ENCODE measurements at regions not wholly inside any gene's neighbourhood (a gene's known extent, or its start where the extent isn't known, plus 50 kb on each side); places are given as distances from the start of the nearest gene placed in this dataset.

- Histone ChIP-seq H3K27ac (no peak overlapping the region), H3K27me3 (no peaks in the 10 kb centered on the region), H3K4me3 (no peak overlapping the region), H3K4me1 (no peaks in the 10 kb centered on the region), H3K9me3 (no peaks in the 10 kb centered on the region), H3K36me3 (no peaks in the 10 kb centered on the region)
- intact Hi-C loops (cut with DNase I) = no loop called here
- DNase-seq (ENCODE audit: extremely low spot score in 2 of 2) = no peak
- TF ChIP-seq POLR2A (IDR thresholded peaks at IDR 0.05) (no peak), CTCF (IDR thresholded peaks at IDR 0.05) (no peak), POLR2AphosphoS5 (IDR thresholded peaks at IDR 0.05; ENCODE audit: insufficient read depth in 1 of 2, low read depth in 1 of 2) (no peak)
Measured at GRCh38 chr6:66725670-66726069, 1018.6 kb upstream of the EYS start.

- no peaks in the 10 kb centered on the region for H3K4me1 ChIP-seq
- DNase-seq (ENCODE audit: extremely low spot score in 2 of 2) = no peak
- no peak overlapping the region for H3K27ac ChIP-seq
- TF ChIP-seq CTCF (IDR thresholded peaks at IDR 0.05) (no peak), POLR2A (IDR thresholded peaks at IDR 0.05) (no peak), POLR2AphosphoS5 (IDR thresholded peaks at IDR 0.05; ENCODE audit: insufficient read depth in 1 of 2, low read depth in 1 of 2) (no peak)
- no peaks in the 10 kb centered on the region for H3K36me3 ChIP-seq
- intact Hi-C loops (cut with DNase I) = no loop called here
- H3K9me3 ChIP-seq = no peaks in the 10 kb centered on the region
- no peak overlapping the region for H3K4me3 ChIP-seq
- H3K27me3 ChIP-seq = no peaks in the 10 kb centered on the region
Measured at GRCh38 chr6:66717801-66718200, 1010.8 kb upstream of the EYS start.

GRCh38 chr6:66699385-66699784 is 992.4 kb upstream of the EYS start:
- DNase-seq (ENCODE audit: extremely low spot score in 2 of 2) = no peak
- Histone ChIP-seq H3K27me3 (no peaks in the 10 kb centered on the region), H3K36me3 (no peaks in the 10 kb centered on the region), H3K27ac (no peak overlapping the region), H3K4me1 (no peaks in the 10 kb centered on the region), H3K9me3 (no peaks in the 10 kb centered on the region), H3K4me3 (no peak overlapping the region)
- no peak for TF ChIP-seq POLR2A (IDR thresholded peaks at IDR 0.05)
- TF ChIP-seq CTCF (IDR thresholded peaks at IDR 0.05) = no peak
- intact Hi-C loops (cut with DNase I) = no loop called here

GRCh38 chr6:66689608-66690007 is 982.6 kb upstream of the EYS start:
- intact Hi-C loops (cut with DNase I) = no loop called here
- no peaks in the 10 kb centered on the region for H3K36me3 ChIP-seq
- no peaks in the 10 kb centered on the region for H3K9me3 ChIP-seq
- no peak overlapping the region for H3K4me3 ChIP-seq
- H3K27ac ChIP-seq = no peak overlapping the region
- TF ChIP-seq POLR2A (IDR thresholded peaks at IDR 0.05) (no peak), CTCF (IDR thresholded peaks at IDR 0.05) (no peak), POLR2AphosphoS5 (IDR thresholded peaks at IDR 0.05; ENCODE audit: insufficient read depth in 1 of 2, low read depth in 1 of 2) (no peak)
- no peaks in the 10 kb centered on the region for H3K27me3 ChIP-seq
- DNase-seq (ENCODE audit: extremely low spot score in 2 of 2) = no peak
- H3K4me1 ChIP-seq = no peaks in the 10 kb centered on the region

- DNase-seq (ENCODE audit: extremely low spot score in 2 of 2) = no peak
- Histone ChIP-seq H3K27me3 (no peaks in the 10 kb centered on the region), H3K9me3 (no peaks in the 10 kb centered on the region), H3K4me3 (no peak overlapping the region), H3K4me1 (no peaks in the 10 kb centered on the region), H3K27ac (no peak overlapping the region), H3K36me3 (no peaks in the 10 kb centered on the region)
- intact Hi-C loops (cut with DNase I) = no loop called here
- TF ChIP-seq POLR2AphosphoS5 (IDR thresholded peaks at IDR 0.05; ENCODE audit: insufficient read depth in 1 of 2, low read depth in 1 of 2) (no peak), POLR2A (IDR thresholded peaks at IDR 0.05) (no peak), CTCF (IDR thresholded peaks at IDR 0.05) (no peak)
Measured at GRCh38 chr6:66687611-66688140, 980.6 kb upstream of the EYS start.

All from vagina (tissue), 2 donors.